ENCODE measurements at regions not wholly inside any gene's neighbourhood (a gene's known extent, or its start where the extent isn't known, plus 50 kb on each side); places are given as distances from the start of the nearest gene placed in this dataset.
A peak's percentile ranks its signal among the peaks of the same experiment; 100 is the strongest.
"Not testable (repeated sequence)": the region's sequence is repeated elsewhere in the genome, so short reads cannot be mapped to it uniquely, and the experiment has no call there.

DNA sequence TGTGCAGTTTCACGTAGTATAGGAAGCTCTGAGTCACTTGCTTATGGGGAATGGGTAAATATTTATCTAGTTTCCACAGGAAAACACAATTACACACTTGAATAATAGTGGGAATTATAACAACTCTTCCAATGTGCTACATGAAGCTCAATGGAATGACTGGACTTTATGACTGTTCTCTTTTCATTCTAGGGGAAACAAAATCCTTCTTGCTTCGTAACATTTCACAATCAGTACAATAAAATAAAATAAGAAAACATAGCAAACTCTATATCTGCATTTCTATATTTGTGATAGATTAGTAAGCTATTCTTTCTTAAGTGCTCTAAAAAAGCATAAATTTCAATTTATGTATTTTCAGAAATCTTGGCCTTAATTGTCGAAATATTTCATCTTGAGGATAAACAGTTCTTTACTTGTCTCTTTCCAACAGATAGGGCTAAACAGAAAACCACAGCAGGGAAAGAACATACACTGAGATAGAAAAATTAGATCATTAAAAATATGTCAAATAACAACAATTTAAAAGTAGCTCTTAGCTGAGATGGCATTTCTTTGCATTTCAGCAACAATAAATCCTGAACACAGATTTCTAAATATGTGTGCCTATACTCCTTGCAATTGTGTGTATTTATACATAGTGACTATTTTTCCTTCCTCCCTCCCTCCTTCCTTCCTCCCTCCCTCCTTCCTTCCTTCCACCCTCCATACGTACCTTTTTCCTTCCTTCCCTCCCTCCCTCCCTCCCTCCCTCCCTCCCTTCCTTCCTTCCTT, 395.5 kb upstream of the KCNMB2 start:
- Histone ChIP-seq H3K4me3 (ENCODE audit: low read length) (no peak overlapping the region), H3K9ac (ENCODE audit: low read depth, low read length) (no peak overlapping the region), H3K36me3 (ENCODE audit: insufficient read depth, low read length) (no peaks in the 10 kb centered on the region), H3K4me1 (ENCODE audit: insufficient read depth, low read length) (no peaks in the 10 kb centered on the region), H3K27me3 (ENCODE audit: insufficient read depth, low read length) (no peaks in the 10 kb centered on the region), H3K27ac (ENCODE audit: low read depth, low read length) (no peak overlapping the region), H3K9me3 (ENCODE audit: insufficient read depth, low read depth, low read length) (no peaks in the 10 kb centered on the region)
- WGBS: 100% methylated on average over 1 of the region's 4 CpGs

DNA sequence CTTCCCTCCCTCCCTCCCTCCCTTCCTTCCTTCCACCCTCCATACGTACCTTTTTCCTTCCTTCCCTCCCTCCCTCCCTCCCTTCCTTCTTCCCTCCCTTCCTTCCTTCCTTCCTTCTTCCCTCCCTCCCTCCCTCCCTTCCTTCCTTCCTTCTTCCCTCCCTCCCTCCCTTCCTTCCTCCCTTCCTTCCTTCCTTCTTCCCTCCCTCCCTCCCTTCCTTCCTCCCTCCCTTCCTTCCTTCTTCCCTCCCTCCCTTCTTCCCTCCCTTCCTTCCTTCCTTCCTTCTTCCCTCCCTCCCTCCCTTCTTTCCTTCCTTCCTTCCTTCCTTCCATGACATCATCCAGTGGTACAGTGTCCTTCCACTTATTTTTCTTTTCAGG, 394.9 kb upstream of the KCNMB2 start:
- not testable (repeated sequence) for H3K27me3 ChIP-seq (ENCODE audit: insufficient read depth, low read length); H3K36me3 ChIP-seq (ENCODE audit: insufficient read depth, low read length); H3K4me1 ChIP-seq (ENCODE audit: insufficient read depth, low read length); H3K9ac ChIP-seq (ENCODE audit: low read depth, low read length); H3K4me3 ChIP-seq (ENCODE audit: low read length); H3K27ac ChIP-seq (ENCODE audit: low read depth, low read length); H3K9me3 ChIP-seq (ENCODE audit: insufficient read depth, low read depth, low read length)
- WGBS: no CpG with 5 or more reads among the region's 1 CpG

DNA sequence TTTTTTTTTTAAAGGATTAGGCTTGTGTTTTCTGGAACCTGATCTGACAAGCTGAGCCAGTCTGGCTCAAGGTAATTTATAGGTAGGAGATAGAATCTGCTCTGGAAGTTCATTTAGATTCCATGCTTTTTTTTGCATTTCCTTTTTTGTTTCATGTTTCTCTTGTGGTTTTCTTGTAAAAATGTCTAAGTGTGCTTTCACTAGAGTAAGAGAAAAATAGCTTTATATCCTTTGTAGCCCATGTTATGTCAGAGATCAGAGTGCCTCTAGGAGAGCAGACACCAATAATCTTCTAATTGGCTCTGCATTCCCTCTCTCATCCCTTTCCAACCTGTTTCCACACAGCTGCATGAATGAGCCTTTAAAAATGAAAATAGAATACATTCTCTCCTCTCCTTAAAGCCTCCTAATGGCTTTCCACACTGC, 389.8 kb upstream of the KCNMB2 start:
- H3K36me3 ChIP-seq (ENCODE audit: insufficient read depth, low read length): no peaks in the 10 kb centered on the region
- no peaks in the 10 kb centered on the region for H3K9me3 ChIP-seq (ENCODE audit: insufficient read depth, low read depth, low read length)
- no peak overlapping the region for H3K9ac ChIP-seq (ENCODE audit: low read depth, low read length)
- H3K4me1 ChIP-seq (ENCODE audit: insufficient read depth, low read length): no peaks in the 10 kb centered on the region
- no peak overlapping the region for H3K4me3 ChIP-seq (ENCODE audit: low read length)
- H3K27me3 ChIP-seq (ENCODE audit: insufficient read depth, low read length): no peaks in the 10 kb centered on the region
- H3K27ac ChIP-seq (ENCODE audit: low read depth, low read length): no peak overlapping the region

DNA sequence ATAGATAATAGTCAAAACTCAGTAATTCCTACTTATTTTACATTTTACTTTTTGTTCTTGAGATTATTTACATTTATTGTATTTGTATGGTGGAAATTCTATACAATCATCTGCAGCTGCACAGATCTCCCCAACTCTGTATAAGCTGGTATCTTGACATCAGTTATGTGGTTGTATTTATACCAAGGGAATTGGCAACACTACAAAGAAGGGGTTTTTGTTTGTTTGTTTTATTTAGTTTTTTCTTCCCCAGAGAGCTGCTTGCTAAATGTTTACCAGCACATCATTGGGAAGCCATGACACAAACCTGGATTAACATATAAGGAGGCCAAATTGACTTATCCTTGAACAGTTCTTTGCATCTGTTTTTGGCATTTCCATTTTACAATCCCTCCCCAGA, 389.2 kb upstream of the KCNMB2 start:
- Histone ChIP-seq H3K9me3 (ENCODE audit: insufficient read depth, low read depth, low read length) (no peaks in the 10 kb centered on the region), H3K9ac (ENCODE audit: low read depth, low read length) (no peak overlapping the region), H3K36me3 (ENCODE audit: insufficient read depth, low read length) (no peaks in the 10 kb centered on the region), H3K27ac (ENCODE audit: low read depth, low read length) (no peak overlapping the region), H3K4me3 (ENCODE audit: low read length) (no peak overlapping the region), H3K27me3 (ENCODE audit: insufficient read depth, low read length) (no peaks in the 10 kb centered on the region), H3K4me1 (ENCODE audit: insufficient read depth, low read length) (no peaks in the 10 kb centered on the region)

DNA sequence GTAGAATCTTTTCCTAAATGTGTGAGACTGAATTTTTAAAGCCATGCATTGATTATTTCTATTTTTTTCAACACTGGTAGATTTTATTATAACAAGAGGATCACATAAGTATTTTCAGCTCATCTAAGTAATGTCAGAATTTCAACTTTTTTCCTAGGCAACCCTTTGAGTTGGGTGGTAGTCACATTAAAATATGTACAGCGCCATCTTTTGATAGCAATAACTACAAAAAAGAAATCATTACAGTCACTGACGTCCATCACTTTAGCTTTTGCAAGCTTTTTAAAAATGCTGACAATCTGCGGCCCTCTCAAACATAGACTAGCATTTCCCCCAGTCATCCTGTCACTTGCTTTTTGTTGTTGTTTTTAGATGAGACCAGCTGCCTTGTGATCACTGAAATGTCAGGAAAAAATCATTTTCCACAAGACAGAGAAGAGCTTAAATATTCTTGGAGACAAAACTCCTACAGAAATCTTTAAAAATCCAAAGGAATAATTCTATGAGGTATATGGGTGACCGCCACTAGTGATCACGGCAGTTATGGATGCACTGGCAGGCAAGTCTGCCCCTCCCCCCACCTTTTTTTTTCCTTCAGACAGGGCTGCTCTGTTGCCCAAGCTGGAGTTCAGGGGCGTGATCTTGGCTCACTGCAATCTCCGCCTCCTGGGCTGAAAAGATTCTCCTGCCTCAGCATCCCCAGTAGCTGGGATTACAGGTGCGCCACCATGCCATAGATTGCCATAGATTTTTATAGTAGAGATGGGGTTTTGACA, 384.0 kb upstream of the KCNMB2 start:
- 86% methylated on average over 8 of the region's 8 CpGs for WGBS
- no peaks in the 10 kb centered on the region for H3K36me3 ChIP-seq (ENCODE audit: insufficient read depth, low read length)
- H3K9me3 ChIP-seq (ENCODE audit: insufficient read depth, low read depth, low read length): no peaks in the 10 kb centered on the region
- H3K4me3 ChIP-seq (ENCODE audit: low read length): no peak overlapping the region
- H3K27ac ChIP-seq (ENCODE audit: low read depth, low read length): no peak overlapping the region
- 0 out of 2 replicates have a peak, but pooled peaks cover 5% of the 10 kb centered on the region for H3K4me1 ChIP-seq (ENCODE audit: insufficient read depth, low read length)
- no peaks in the 10 kb centered on the region for H3K27me3 ChIP-seq (ENCODE audit: insufficient read depth, low read length)
- no peak overlapping the region for H3K9ac ChIP-seq (ENCODE audit: low read depth, low read length)

DNA sequence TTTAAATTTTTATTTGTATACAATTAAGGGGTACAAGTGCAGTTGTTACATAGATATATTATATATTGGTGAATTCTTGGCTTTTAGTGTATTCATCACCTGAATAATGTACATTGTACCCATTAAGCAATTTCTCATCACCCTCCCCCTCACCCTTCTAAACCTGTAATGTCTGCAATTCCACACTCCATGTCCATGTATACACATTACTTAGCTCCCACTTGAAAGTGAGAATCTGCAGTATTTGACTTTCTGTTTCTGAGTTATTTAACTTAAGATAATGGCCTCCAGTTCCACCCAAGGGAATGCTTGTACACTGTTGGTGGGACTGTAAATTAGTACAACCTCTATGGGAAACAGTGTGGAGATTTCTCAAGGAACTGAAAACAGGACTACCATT, 383.2 kb upstream of the KCNMB2 start:
- Histone ChIP-seq H3K4me3 (ENCODE audit: low read length) (no peak overlapping the region), H3K27ac (ENCODE audit: low read depth, low read length) (no peak overlapping the region), H3K36me3 (ENCODE audit: insufficient read depth, low read length) (no peaks in the 10 kb centered on the region), H3K9ac (ENCODE audit: low read depth, low read length) (no peak overlapping the region), H3K9me3 (ENCODE audit: insufficient read depth, low read depth, low read length) (no peaks in the 10 kb centered on the region), H3K4me1 (ENCODE audit: insufficient read depth, low read length) (0 out of 2 replicates have a peak, but pooled peaks cover 5% of the 10 kb centered on the region), H3K27me3 (ENCODE audit: insufficient read depth, low read length) (no peaks in the 10 kb centered on the region)

DNA sequence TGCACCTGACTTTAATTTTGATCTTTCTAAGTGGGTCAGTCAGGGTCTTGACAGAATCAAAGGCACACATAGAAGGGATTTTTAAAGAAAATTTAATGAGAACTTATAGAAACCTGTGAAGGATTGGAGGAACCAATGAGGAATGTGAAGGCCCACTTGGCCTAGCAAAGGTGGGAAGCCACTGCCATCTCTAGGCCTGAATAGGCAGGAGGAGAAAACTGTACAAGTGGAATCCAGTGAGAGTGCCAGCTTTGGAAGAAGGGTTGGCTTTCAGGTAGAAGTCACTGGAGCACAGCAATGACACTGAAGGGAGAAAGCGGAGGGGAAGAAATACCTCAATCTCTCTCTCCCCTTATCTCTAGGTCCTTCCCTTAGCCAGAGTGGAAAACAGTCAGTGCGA, 380.7 kb upstream of the KCNMB2 start:
- Histone ChIP-seq H3K27me3 (ENCODE audit: insufficient read depth, low read length) (no peaks in the 10 kb centered on the region), H3K4me1 (ENCODE audit: insufficient read depth, low read length) (peaks cover 24% of the 10 kb centered on the region), H3K4me3 (ENCODE audit: low read length) (no peak overlapping the region), H3K27ac (ENCODE audit: low read depth, low read length) (no peak overlapping the region), H3K9ac (ENCODE audit: low read depth, low read length) (no peak overlapping the region), H3K36me3 (ENCODE audit: insufficient read depth, low read length) (no peaks in the 10 kb centered on the region), H3K9me3 (ENCODE audit: insufficient read depth, low read depth, low read length) (no peaks in the 10 kb centered on the region)
- 88% methylated on average over 1 of the region's 2 CpGs for WGBS

DNA sequence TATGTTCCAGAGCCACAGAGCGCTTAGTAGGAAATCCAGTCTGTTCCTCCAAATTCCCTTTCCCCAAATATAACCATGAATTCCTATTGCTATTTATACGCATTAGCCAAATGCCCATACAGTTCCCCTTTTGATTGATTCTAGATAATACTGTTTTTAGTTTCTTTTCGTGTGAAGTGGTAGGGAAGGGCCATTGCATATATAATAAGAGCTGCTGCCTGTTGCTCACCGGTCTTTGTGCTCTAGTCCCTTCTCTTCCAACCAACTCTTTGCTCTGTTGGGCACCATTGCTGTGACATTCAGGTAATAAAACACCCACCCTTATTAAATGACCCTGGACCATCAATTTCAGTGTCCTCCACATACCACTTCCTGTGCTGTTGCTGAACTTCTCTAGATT, 379.9 kb upstream of the KCNMB2 start:
- Histone ChIP-seq H3K4me3 (ENCODE audit: low read length) (no peak overlapping the region), H3K36me3 (ENCODE audit: insufficient read depth, low read length) (no peaks in the 10 kb centered on the region), H3K27ac (ENCODE audit: low read depth, low read length) (no peak overlapping the region), H3K9me3 (ENCODE audit: insufficient read depth, low read depth, low read length) (no peaks in the 10 kb centered on the region), H3K4me1 (ENCODE audit: insufficient read depth, low read length) (peaks cover 25% of the 10 kb centered on the region), H3K9ac (ENCODE audit: low read depth, low read length) (no peak overlapping the region), H3K27me3 (ENCODE audit: insufficient read depth, low read length) (no peaks in the 10 kb centered on the region)
- 66% methylated on average over 3 of the region's 4 CpGs for WGBS

DNA sequence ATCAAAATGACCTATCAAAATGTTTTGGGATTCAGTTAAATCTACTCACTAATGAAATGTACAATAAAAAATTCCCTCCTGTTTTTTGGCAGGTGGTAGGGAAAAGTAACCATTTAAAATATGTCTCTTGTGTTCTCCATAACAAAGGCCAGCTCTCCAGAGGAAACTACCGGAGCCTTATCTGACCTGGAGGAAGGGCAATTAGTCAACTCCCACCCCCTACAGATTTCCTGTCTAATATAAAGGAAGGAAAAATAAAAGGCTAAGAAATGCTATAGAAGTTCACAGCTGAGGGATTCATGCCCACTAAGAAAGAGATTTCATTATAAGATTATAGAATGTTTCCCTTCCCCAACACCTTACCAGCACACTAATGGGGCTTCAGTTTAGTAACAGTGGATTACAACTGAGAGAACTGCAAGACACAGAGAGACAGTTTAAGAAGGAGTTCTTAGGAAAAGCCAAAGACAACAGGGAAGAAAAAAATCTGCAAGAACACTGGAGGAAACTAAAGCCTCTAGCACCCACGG, 376.5 kb upstream of the KCNMB2 start:
- Histone ChIP-seq H3K9me3 (ENCODE audit: insufficient read depth, low read depth, low read length) (peaks cover 6% of the 10 kb centered on the region; the same call in 1 of the 2 replicates), H3K27me3 (ENCODE audit: insufficient read depth, low read length) (no peaks in the 10 kb centered on the region), H3K4me3 (ENCODE audit: low read length) (0 out of 2 replicates have a peak overlapping the region, but pooled peaks have one; percentile 1), H3K36me3 (ENCODE audit: insufficient read depth, low read length) (no peaks in the 10 kb centered on the region), H3K4me1 (ENCODE audit: insufficient read depth, low read length) (peaks cover 20% of the 10 kb centered on the region), H3K9ac (ENCODE audit: low read depth, low read length) (no peak overlapping the region), H3K27ac (ENCODE audit: low read depth, low read length) (peak overlapping the region; percentile 58)
- 54% methylated on average over 1 of the region's 2 CpGs for WGBS

DNA sequence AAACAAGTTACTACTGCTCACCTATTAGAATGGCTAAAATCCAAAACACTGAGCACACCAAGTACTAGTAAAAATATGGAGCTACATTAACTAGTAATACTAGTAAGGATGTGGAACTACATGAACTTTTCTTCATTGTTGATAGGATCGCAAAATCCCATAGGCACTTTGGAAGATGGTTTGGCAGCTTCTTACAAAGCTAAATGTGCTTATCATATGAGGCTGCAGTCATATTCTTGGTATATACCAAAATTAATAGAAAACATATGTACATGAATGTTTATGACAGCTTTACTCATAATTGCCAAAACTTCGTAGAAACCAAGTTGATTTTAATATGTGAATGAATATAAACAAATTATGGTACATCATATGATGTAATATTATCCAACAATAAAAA, 366.8 kb upstream of the KCNMB2 start:
- H3K4me3 ChIP-seq (ENCODE audit: low read length): no peak overlapping the region
- no peaks in the 10 kb centered on the region for H3K4me1 ChIP-seq (ENCODE audit: insufficient read depth, low read length)
- 100% methylated on average over 1 of the region's 2 CpGs for WGBS
- H3K27me3 ChIP-seq (ENCODE audit: insufficient read depth, low read length): no peaks in the 10 kb centered on the region
- no peaks in the 10 kb centered on the region for H3K36me3 ChIP-seq (ENCODE audit: insufficient read depth, low read length)
- no peaks in the 10 kb centered on the region for H3K9me3 ChIP-seq (ENCODE audit: insufficient read depth, low read depth, low read length)
- no peak overlapping the region for H3K27ac ChIP-seq (ENCODE audit: low read depth, low read length)
- H3K9ac ChIP-seq (ENCODE audit: low read depth, low read length): no peak overlapping the region

DNA sequence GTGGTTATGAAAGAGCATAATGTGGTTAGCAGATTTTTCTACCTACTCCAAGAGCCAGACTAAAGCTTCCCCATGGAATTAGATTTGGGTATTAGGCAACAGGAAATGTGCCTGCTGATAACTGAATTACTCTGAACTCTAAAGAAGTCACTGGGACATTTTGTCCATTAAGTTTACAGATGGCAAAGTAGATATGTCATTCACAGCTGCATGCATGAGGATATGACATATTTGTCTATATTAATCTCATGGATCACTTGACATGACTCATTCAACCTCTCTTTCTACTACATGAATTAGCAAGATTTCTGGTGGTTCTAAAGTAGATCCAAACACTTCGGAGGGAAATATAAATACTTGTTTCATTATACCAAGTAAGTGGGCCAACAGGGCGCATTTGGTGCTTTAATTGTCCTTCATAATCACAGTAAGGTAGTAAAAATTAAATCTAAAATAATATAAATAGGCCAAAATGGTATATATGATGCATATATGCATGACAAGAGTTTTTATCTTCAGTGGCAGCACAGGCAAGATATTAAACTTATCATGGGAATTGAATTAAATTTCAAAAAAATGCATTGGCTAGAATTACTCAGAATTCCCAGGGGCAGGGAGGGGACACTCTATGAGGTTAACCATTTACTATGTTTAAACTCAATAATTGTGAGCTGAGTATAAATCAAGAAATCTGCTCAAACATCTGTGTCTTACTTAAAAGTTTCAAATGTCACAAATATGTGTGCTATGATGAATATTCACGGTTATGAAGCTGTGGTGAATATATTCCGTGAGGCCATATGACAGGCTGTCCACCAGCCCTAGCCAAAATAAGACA, 365.3 kb upstream of the KCNMB2 start:
- H3K27ac ChIP-seq (ENCODE audit: low read depth, low read length): no peak overlapping the region
- no peaks in the 10 kb centered on the region for H3K4me1 ChIP-seq (ENCODE audit: insufficient read depth, low read length)
- H3K27me3 ChIP-seq (ENCODE audit: insufficient read depth, low read length): no peaks in the 10 kb centered on the region
- no peak overlapping the region for H3K4me3 ChIP-seq (ENCODE audit: low read length)
- no CpG with 5 or more reads among the region's 4 CpGs for WGBS
- no peaks in the 10 kb centered on the region for H3K9me3 ChIP-seq (ENCODE audit: insufficient read depth, low read depth, low read length)
- H3K9ac ChIP-seq (ENCODE audit: low read depth, low read length): no peak overlapping the region
- no peaks in the 10 kb centered on the region for H3K36me3 ChIP-seq (ENCODE audit: insufficient read depth, low read length)

Data from HUES64 (cell line).